Stimulated activated CD4-positive, alpha-beta T cell treated with anti-CD3 and anti-CD28 coated beads, Interleukin-4, amount 100 ng/mL, for 48 hours (primary cell): ENCODE measurements at regions not wholly inside any gene's neighbourhood (a gene's known extent, or its start where the extent isn't known, plus 50 kb on each side); places are given as distances from the start of the nearest gene placed in this dataset.
"Not testable (repeated sequence)": the region's sequence is repeated elsewhere in the genome, so short reads cannot be mapped to it uniquely, and the experiment has no call there.

Source experiments
- DNase-seq, 2 donors: peaks; one replicate each; pipeline ENCODE4 v3.0.0-alpha.2; 2020; ENCODE audit warnings: low read depth in 2 of 2

DNA sequence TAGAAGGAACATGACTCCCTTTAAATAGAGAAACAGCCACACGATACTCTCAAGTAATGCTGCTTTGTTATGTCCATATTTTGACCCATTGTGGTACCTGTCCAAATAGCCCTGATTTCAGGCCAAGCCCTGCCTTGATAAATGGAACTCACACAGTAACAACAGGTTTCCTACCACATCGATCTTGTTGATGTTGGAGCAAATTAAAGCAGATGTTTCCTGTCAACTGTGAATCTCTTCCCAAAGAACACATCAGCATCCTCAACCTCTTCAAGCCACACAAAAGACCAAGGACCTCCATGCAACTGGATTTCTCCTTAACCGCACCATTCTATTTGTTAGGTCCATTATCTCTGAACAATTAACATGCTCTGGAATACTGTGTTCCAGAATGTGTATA, 109.5 kb downstream of the FOXD4L6 start:
- DNase-seq, result not testable (repeated sequence)

DNA sequence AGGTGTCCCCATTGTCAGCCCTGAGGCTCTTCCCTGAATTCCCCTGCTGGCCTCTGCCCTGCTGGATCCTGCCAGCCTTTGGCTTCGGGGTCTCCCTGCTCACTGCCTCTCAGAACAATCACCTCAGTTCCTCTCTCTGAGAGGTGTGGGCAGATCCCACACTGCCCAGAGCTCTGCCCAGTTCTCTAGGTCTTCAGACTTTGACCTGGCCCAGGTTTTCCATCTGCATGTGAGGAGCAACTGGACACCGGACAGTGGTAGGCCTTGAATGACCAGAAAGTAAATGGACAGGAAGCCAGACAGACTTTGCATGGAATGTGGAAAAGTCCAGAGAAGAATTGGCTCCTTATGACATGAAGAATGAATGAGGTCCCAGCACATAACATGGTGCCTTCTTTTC, 111.8 kb downstream of the FOXD4L6 start:
- not testable (repeated sequence) for DNase-seq

DNA sequence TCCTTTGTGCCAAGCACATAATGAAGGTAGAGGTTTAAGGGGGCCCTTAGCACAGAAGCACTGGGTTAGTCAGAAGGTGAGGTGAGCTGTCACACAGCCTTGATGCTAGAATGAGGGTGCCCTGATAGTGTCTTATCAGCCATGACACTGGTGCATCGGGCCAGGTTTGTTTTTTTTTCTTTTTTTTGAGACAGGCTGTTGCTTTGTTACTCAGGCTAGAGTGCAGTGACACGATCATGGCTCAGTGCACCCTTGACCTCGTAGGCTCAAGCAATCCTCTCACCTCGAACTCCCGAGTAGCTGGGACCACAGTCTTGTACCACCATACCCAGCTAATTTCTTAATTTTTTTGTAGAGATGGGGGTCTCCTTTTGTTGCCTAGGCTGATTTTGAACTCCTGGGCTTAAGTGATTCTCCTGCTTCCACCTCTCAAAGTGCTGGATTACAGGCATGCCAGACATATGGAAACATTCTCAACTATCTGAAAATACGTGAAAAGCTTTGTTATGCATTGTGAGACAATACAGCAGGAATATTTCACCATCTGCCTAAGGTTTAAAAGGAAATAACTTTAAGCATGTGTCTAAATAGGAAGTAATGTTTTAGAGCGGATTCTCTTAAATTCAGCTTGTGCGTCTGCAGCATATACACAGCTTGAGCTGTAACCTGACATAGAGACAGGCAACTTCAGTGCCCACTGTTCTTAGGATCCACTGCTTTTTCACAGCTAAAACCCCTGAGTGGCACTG, 128.4 kb downstream of the FOXD4L6 start:
- DNase-seq, result not testable (repeated sequence)

DNA sequence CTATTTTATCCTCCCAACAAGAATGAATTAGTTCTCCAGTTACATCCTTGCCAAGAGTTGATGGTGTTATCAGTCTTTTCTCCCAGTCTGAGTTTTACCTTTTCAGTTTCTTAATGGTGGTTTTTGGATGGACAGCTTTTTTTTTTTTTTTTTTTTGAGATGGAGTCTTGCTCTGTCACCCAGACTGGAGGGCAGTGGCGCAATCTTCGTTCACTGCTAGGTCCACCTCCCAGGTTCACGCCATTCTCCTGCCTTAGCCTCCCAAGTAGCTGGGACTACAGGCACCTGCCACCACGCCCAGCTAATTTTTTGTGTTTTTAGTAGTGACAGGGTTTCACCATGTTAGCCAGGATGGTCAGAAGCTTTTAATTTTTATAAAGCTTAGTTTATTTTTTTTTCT, 133.0 kb downstream of the FOXD4L6 start:
- not testable (repeated sequence) for DNase-seq

DNA sequence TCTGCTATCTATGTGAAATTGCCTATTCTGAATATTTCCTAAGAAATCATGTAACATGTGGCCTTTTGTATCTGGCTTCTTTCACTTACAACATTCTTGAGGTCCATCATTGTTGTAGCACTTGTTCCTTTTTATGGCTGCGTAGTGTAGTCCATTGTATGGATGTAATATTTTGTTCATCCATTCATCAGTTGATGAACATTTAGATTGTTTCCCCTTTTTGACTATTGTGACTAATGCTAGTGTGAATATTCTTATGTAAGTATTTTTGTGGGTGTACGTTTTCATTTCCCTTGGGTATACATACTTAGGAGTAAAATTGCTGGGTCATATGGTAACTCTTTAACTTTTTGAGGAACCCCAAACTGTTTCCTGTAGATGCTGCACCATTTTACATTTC, 134.6 kb downstream of the FOXD4L6 start:
- not testable (repeated sequence) for DNase-seq

DNA sequence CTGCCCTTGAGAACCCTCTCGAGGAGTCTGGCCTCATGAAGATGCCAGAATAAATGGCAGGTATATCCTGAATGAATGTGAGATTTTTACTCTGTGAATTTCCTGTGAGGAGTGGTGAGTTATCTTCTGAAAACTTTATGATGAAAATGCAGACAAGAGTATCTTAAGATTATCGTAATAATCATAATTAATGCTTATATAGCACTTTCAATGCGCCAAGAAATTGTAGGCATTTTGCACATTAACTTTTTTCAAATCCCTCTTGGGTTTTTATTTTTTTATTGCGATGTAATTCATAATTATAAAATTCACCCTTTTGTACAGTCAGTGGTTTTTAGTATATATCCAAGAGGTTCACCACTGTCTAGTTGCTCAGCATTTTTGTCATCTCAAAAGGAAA, 135.1 kb downstream of the FOXD4L6 start:
- not testable (repeated sequence) for DNase-seq

DNA sequence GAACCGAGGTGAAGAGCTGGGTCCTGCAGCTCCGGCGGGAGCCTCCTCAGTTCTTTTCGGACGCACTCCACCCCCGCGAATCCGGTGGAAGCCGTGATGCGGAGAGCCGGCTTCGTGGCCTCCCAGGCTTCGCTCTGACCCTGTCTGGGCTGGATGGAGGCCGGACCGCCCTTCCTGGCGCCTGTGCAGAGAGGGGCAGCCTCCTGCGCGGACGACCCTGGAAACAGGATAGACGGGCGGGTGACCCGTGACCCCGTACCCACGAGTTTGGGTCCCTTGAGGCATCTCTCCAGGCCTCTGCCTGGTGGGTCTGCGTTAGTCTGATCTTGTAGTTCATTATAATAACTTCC, 136.0 kb downstream of the FOXD4L6 start:
- not testable (repeated sequence) for DNase-seq

DNA sequence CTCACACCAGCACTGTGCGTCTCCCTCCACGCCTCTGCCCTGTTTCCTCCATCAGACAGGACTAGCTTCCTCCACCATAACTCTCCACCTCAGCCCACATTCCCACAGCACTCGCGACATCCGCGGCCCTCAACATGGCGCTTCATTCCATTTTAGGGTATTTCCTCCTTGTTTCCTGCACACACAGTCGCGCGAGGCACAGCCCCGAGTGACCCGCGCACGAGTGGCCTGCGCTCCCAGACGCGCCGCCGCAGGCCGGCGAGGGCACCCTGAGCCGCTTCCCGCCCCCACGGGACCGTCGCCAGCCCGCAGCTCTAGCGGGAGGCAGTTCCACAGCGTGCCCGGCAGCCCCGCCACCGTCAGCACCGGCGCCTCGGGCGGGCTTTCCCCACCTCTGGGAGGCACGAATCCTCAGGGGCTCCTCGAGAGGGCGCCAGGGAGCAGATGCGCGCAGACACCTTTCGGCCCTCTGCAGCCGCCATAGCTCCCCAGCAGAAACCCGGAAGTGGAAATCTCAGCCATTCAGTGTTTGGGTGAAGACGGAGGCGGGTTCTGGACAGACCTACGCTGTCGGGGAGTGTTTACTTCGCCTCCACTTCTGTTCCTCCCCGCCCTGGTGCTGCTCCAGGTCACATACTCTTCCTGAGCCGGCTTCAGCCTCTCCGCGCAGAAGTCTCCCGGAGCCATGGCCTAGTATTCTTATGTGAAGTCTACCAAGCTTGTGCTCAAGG, 136.6 kb downstream of the FOXD4L6 start:
- DNase-seq, result peak; percentile 94 to 96

DNA sequence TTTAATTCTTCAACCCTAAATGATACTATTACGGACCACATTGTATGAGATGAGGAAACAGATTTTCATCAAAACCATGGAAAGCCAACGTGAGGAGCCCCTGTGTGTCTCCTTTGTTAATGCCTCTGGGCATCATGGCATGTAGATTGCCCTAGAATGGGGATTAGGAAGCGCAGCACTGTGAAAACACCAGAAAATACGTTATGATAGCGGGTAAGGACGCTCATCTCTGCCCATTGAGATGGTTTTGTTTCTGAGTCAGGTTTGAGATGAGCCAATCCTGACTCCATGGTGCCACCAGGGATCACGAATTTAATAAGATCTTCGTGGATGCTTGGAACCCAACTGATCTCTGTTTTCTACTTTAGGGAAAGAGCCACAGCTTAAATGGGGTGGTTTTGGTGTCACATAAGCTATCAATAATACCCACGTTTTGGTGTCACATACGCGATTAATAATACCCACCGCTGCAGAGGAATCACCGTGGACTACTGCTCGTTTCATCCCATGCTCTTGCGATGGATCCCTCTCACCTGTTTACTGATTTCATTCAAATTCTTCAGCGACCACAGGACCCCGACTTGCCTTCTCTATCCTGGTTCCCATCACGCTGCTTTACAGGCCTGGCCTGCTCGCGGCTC, 137.3 kb downstream of the FOXD4L6 start:
- not testable (repeated sequence) for DNase-seq

DNA sequence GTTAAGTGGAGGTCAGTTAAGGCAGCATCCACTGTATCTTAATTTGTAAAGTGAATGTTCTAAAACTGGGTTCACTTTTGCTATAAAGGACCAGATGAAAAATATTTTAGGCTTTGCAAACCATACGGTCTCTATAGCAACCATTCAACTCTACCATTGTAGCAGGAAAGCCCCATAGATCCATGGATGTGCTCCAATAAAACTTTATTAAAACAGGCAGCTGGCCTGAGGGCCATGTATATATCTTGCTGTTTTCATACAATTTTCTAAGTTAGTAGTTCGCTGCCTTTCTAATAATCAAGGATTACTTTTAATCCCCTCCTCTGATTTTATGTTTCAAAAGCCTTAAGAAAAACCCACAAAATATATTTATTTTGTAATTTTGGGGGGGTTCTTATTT, 142.1 kb downstream of the FOXD4L6 start:
- DNase-seq, result not testable (repeated sequence)

DNA sequence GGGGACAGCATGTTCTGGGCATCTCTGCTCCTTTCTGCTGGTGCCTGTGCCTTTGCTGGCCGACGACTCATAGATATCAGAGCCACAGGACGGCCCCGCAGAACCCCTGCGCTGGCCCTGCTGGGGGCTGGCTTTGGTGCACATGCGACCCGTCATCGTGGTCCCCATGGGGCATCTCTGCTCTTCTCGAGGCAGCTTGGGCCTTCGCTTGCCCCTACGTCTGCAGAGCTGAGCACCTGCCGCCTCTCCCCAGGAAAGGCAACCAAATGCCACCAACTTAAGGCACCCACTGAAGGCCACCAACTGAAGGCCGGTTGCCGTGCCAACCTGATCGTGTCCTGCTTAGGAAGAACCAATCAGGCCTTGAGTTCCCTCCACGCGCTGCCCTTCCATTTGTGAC, 153.1 kb downstream of the FOXD4L6 start:
- DNase-seq, result not testable (repeated sequence)

DNA sequence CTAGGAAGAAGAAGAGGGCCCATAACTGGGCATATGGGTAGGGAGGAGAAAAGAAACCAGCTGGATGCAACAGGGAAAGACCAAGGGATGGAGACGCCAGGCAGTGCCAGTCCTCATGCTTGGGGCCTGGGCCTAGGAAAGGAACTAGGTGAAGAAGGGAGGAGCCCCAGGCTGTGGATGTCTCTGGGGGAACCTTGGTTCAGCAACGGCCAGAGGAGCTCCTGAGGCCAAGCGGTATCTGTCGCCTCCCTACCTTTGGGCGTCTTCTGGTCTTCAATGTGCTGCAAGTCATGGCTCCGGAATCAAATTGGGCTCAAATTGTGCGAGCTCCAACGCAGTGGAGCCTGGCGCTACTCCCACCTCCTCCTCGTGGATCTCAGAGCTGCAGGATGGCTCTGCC, 153.6 kb downstream of the FOXD4L6 start:
- DNase-seq, result not testable (repeated sequence)

DNA sequence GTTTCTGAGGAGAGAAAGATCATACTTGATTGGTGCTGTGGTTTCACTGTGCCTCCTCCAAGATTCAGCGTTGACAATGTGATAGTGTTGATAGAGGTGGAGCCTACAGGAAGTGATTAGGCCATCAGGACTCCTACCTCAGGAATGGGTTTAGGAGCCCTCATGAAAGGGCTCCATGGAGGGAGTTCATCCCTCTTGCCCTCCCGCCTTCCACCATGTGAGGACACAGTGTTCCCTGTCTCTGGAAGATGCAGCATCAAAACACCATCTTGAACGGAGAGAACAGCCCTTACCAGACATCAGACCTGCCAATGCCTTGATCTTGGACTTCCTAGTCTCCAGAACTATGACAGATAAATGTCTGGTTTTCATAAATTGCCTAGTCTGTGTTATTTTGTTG, 156.7 kb downstream of the FOXD4L6 start:
- DNase-seq, result not testable (repeated sequence)

DNA sequence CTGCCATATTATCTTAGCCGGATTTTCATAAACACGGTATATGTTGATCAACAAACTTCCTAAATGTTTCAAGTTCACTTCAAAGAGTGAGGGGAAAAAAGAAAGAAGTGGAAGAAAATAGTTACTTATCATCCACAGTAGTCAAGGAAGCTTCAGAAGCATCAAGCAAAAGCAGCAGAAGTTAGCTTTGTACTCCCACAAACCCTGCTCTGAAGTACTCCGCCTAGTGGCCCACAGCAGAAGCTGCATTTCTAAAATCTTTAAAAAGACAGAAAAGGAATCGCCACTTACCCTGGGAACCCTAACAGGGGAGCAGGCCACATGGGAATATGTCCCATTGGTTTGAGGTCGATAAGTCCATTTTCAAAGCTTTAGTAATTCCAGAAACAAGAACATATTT, 158.1 kb downstream of the FOXD4L6 start:
- DNase-seq, result not testable (repeated sequence)

DNA sequence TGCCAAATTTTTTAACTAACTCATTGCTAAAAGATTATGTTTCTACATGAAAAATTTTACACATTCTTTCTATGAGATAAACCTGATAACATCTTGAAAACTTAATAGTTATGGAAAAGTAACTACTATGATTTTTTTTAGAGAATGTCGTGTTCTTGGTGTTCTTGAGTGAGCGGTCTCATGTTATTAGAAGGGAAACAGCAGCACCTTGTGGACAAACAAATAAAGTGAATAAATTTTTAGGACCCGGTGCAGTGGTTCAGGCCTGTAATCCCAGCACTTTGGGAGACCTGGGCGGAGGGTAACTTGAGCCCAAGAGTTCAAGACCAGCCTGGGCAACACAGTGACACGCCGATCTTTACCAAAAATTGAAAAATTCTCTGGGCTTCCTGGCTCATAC, 166.0 kb downstream of the FOXD4L6 start:
- not testable (repeated sequence) for DNase-seq

DNA sequence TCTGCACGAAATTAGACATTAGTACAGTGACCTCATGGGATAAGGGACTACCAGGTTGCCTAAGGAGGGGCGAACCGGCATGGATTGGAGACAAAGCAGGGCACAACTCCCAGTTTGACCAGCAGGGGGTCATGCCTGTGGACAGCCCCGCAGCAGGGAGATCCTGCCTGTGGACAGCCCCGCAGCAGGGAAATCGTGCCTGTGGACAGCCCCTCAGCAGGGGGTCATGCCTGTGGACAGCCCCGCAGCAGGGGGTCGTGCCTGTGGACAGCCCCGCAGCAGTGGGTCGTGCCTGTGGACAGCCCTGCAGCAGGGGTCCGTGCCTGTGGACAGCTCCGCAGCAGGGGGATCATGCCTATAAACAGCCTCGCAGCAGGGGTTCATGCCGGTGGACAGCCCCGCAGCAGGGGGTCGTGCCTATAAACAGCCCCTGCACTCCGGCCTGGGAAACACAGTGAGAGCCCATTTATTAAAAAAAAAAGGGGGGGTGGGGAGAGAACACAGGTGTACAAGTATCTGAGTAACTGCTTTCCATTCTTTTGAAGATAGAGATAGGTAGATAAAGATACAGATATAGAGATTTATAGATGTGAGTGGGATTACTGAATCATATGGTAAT, 176.5 kb downstream of the FOXD4L6 start:
- DNase-seq, result not testable (repeated sequence)

DNA sequence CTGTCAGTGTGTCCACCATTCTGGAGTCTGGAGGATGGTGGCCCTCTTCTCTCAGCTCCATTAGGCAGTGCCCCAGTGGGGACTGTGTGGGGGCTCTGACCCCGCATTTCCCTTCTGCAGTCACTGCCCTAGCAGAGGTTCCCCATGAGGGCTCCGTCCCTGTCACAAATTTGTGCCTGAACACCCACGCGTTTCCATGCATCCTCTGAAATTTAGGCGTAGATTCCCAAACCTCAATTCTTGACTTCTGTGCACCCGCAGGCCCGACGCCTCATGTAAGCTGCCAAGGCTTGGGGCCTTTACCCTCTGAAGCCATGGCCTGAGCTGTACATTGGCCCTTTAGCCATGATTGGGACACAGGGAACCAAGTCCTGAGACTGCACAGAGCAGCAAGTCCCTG, 182.3 kb downstream of the FOXD4L6 start:
- not testable (repeated sequence) for DNase-seq

DNA sequence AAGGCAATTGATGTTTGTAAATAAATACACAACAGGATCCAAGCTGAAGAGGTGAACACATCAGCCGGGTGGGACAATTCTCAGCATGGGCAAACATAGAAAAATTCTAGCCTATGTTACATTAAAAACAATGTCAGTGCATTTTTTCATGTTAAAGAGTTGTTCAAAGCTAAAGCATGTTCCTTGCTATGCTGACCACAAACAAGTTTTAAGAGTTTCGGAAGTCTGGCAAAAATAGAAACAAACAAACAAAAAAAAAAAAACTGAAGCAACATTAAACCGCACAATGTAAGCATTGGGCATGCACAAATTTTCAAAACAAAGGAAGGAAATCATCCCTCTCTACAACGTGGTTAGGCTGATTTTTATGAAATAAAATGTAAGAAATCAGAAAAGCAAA, 185.8 kb downstream of the FOXD4L6 start:
- DNase-seq, result not testable (repeated sequence)

DNA sequence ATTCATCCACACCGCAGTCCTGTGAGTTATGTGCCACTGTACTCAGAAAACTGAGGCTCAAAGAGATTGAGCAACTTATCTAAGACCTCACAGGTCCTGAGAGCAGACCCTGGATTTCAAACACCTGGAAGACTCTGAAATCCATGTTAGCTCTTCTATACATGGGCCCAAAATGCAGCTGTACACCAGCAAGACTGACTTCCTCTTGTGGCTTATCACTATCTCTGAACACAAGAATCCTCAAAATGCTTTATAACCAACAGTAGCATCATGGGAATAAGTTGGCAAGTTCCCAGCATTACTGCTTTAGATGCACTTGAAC, 188.6 kb downstream of the FOXD4L6 start:
- not testable (repeated sequence) for DNase-seq

DNA sequence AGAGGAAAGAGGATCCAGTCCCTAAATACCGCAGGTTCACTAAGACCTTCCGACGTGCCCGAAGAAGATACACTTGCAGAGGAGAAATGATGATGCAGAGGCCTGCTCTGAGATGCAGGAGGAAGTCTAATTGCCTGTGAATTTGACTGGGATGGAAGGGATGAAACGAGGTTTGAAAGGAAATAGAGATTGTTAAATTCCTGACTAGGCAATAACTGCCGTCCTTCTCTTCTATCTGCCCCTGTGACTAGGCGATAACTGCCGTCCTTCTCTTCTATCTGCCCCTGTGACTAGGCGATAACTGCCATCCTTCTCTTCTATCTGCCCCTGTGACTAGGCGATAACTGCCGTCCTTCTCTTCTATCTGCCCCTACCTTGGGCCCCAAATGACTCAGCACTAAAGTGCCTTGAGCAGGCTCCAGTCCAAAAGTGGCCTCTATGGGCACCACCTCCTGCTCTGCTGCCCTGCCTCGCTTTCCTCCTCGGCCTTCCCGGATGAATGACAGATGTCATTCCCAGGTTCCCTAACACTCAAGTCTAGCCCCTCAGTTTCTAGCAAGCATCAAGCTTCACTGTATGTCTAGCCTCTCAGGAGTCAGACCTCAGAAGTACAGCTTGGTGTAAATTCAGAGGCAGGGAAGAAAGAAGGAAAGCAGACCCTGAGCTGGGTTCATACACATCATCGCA, 189.1 kb downstream of the FOXD4L6 start:
- not testable (repeated sequence) for DNase-seq

DNA sequence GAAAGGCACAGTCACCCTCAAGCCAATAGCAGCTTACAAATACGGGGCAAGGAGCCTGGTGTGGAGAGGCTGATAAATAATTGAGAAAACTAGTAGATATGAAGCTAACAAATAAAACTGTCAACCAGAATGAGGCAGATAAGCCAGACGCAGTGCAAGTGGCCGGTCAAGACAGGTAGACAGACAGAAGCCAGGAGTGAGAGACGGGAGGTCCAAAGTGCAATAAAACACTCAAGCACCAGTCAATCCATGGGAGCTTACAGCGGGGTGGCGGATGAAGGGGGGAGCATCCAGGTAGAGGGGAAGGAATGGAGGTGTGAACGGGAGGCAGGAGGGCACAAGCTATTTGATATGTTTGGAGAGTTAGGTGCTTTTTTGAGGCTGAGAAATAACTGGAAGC, 193.1 kb downstream of the FOXD4L6 start:
- DNase-seq, result no peak

DNA sequence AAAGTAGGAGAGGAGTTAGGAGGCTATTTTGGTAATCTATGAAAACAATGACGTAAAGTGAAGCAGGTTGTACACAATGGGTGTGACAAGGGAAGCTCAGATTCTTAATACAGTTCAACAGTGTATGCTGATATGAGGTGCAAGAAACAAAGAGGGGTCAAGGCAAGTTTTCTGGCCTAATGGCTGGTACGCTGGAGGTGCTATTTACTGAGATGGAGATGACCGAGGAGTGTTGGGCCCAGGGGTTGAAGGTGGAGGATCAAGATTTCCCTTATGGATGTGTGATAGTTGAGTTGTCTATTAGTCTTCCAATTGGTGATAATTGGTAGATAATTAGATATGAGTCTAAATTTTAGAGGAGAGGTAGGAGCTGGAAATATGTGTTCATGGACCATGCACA, 194.0 kb downstream of the FOXD4L6 start:
- DNase-seq, result not testable (repeated sequence)
